ENCODE measurements at regions not wholly inside any gene's neighbourhood (a gene's known extent, or its start where the extent isn't known, plus 50 kb on each side); places are given as distances from the start of the nearest gene placed in this dataset.
"Not testable (repeated sequence)": the region's sequence is repeated elsewhere in the genome, so short reads cannot be mapped to it uniquely, and the experiment has no call there.

GRCh38 chr15:34700891-34701427 lies 53.8 kb downstream of the GJD2 start:
- no peak for DNase-seq

- DNase-seq = no peak
These were observed 54.7 kb downstream of the GJD2 start for GRCh38 chr15:34699968-34700640.

- DNase-seq = no peak
These were observed 58.3 kb downstream of the GJD2 start for GRCh38 chr15:34696506-34696905.

- peak; percentile 34 for DNase-seq
These were observed 61.6 kb downstream of the GJD2 start for GRCh38 chr15:34693053-34693744.

GRCh38 chr15:34691034-34691433 lies 63.8 kb downstream of the GJD2 start:
- DNase-seq = peak; percentile 40

GRCh38 chr15:34688699-34689098 lies 66.1 kb downstream of the GJD2 start:
- no peak for DNase-seq

- no peak for DNase-seq
These were observed 70.4 kb downstream of the GJD2 start for GRCh38 chr15:34684351-34684750.

GRCh38 chr15:34682674-34683073 lies 72.1 kb downstream of the GJD2 start:
- peak; percentile 29 for DNase-seq

- no peak for DNase-seq
These were observed 75.5 kb downstream of the GJD2 start for GRCh38 chr15:34679291-34679690.

- no peak for DNase-seq
These were observed 81.6 kb downstream of the GJD2 start for GRCh38 chr15:34673241-34673640.

GRCh38 chr15:34665498-34666116 lies 82.2 kb upstream of the GOLGA8B start:
- DNase-seq = no peak

GRCh38 chr15:34664418-34664817 lies 81.0 kb upstream of the GOLGA8B start:
- DNase-seq = no peak

GRCh38 chr15:34663101-34663500 lies 79.7 kb upstream of the GOLGA8B start:
- no peak for DNase-seq

GRCh38 chr15:34659056-34659455 lies 75.6 kb upstream of the GOLGA8B start:
- DNase-seq = no peak

- no peak for DNase-seq
These were observed 74.1 kb upstream of the GOLGA8B start for GRCh38 chr15:34657469-34658127.

GRCh38 chr15:34656005-34656796 lies 72.8 kb upstream of the GOLGA8B start:
- no peak for DNase-seq

GRCh38 chr15:34655326-34655725 lies 71.9 kb upstream of the GOLGA8B start:
- DNase-seq = no peak

- no peak for DNase-seq
These were observed 71.2 kb upstream of the GOLGA8B start for GRCh38 chr15:34654625-34655024.

GRCh38 chr15:34653992-34654391 lies 70.5 kb upstream of the GOLGA8B start:
- DNase-seq = no peak

- not testable (repeated sequence) for DNase-seq
These were observed 69.9 kb upstream of the GOLGA8B start for GRCh38 chr15:34653326-34653725.

GRCh38 chr15:34652726-34653033 lies 69.2 kb upstream of the GOLGA8B start:
- no peak for DNase-seq

GRCh38 chr15:34651997-34652725 lies 68.7 kb upstream of the GOLGA8B start:
- no peak for DNase-seq

Measured in NCI-H226 (cell line).